Esophagus mucosa (tissue), 1 donor: ENCODE measurements at regions not wholly inside any gene's neighbourhood (a gene's known extent, or its start where the extent isn't known, plus 50 kb on each side); places are given as distances from the start of the nearest gene placed in this dataset.
"Not testable (repeated sequence)": the region's sequence is repeated elsewhere in the genome, so short reads cannot be mapped to it uniquely, and the experiment has no call there.

ENCODE experiments used
- ATAC-seq: fragments of 200-7000 bp; cut with Tn5 transposase; one replicate; pipeline ENCODE4 v1.9.1; 2020
- donor health status: DM: yes; HTN: yes; CAD: no.

GRCh38 chr12:24505366-24506015 is 443.4 kb downstream of the BCAT1 start:
- no peak for ATAC-seq

GRCh38 chr12:24503477-24503876 is 445.4 kb downstream of the BCAT1 start:
- ATAC-seq = not testable (repeated sequence)

- no peak for ATAC-seq
Measured at GRCh38 chr12:24500831-24501230, 448.1 kb downstream of the BCAT1 start.

GRCh38 chr12:24500421-24500820 is 448.5 kb downstream of the BCAT1 start:
- ATAC-seq = no peak

- ATAC-seq = no peak
Measured at GRCh38 chr12:24499151-24500146, 449.5 kb downstream of the BCAT1 start.

- no peak for ATAC-seq
Measured at GRCh38 chr12:24496755-24497154, 452.1 kb downstream of the BCAT1 start.

- no peak for ATAC-seq
Measured at GRCh38 chr12:24494401-24494800, 454.5 kb downstream of the BCAT1 start.

- ATAC-seq = no peak
Measured at GRCh38 chr12:24491968-24492367, 456.9 kb downstream of the BCAT1 start.

GRCh38 chr12:24489939-24490338 is 459.0 kb downstream of the BCAT1 start:
- ATAC-seq = no peak

- no peak for ATAC-seq
Measured at GRCh38 chr12:24488906-24489619, 459.8 kb downstream of the BCAT1 start.

- peak; percentile 95 for ATAC-seq
Measured at GRCh38 chr12:24488091-24488596, 460.8 kb downstream of the BCAT1 start.

- ATAC-seq = no peak
Measured at GRCh38 chr12:24487606-24488005, 461.3 kb downstream of the BCAT1 start.

- ATAC-seq = no peak
Measured at GRCh38 chr12:24483732-24484131, 465.2 kb downstream of the BCAT1 start.

GRCh38 chr12:24482882-24483604 is 465.9 kb downstream of the BCAT1 start:
- ATAC-seq = no peak

GRCh38 chr12:24482044-24482443 is 466.9 kb downstream of the BCAT1 start:
- no peak for ATAC-seq

- ATAC-seq = no peak
Measured at GRCh38 chr12:24480766-24481449, 468.0 kb downstream of the BCAT1 start.

- ATAC-seq = no peak
Measured at GRCh38 chr12:24479131-24479530, 469.8 kb downstream of the BCAT1 start.

- ATAC-seq = no peak
Measured at GRCh38 chr12:24478254-24478653, 470.6 kb downstream of the BCAT1 start.

- no peak for ATAC-seq
Measured at GRCh38 chr12:24476310-24476709, 472.6 kb downstream of the BCAT1 start.

- ATAC-seq = no peak
Measured at GRCh38 chr12:24475337-24475736, 473.6 kb downstream of the BCAT1 start.

GRCh38 chr12:24473097-24473496 is 475.8 kb downstream of the BCAT1 start:
- no peak for ATAC-seq

- no peak for ATAC-seq
Measured at GRCh38 chr12:24470050-24470449, 478.9 kb downstream of the BCAT1 start.
